Stimulated activated CD4-positive, alpha-beta T cell treated with anti-CD3 and anti-CD28 coated beads, Interleukin-15, amount 100 ng/mL, for 24 hours (primary cell): ENCODE measurements at regions not wholly inside any gene's neighbourhood (a gene's known extent, or its start where the extent isn't known, plus 50 kb on each side); places are given as distances from the start of the nearest gene placed in this dataset.
"Not testable (repeated sequence)": the region's sequence is repeated elsewhere in the genome, so short reads cannot be mapped to it uniquely, and the experiment has no call there.

Source experiments
- DNase-seq: peaks from one replicate; pipeline ENCODE4 v3.0.0-alpha.2; 2020

GRCh38 chr7:66413379-66414114, 208.4 kb downstream of the TPST1 start:
- DNase-seq: peak; percentile 90

DNA sequence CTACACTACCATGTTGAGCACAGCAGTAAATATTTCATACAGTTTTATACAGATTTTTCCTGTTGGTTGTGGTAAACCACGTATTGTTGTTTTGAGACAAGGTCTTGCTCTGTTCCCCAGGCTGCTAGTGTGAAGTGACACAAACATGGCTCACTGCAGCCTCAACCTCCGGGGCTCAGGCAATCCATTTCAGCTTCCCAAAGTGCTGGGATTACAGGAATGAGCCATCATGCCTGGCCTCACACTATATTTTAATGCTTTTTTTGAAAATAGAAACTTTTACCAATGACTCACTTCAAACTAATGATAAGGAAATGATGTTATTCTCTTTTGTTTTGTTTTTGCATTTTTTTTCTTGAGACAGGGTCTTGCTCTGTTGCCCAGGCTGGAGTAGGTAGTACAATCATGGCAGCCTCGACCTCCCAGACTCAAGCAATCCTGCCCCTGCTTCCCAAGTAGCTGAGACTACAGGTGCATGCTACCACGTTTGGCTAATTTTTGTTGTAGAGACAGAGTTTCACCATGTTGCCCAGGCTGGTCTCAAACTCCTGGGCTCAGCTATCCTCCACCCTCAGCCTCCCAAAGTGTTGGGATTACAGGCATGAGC, 210.6 kb downstream of the TPST1 start:
- DNase-seq: no peak

- no peak for DNase-seq
Measured at GRCh38 chr7:66418537-66418936, 210.1 kb upstream of the KCTD7 start.

- no peak for DNase-seq
Measured at GRCh38 chr7:66419210-66419609, 209.5 kb upstream of the KCTD7 start.

GRCh38 chr7:66421830-66422475, 206.7 kb upstream of the KCTD7 start:
- DNase-seq: no peak

GRCh38 chr7:66423729-66424128, 205.0 kb upstream of the KCTD7 start:
- DNase-seq: no peak

DNA sequence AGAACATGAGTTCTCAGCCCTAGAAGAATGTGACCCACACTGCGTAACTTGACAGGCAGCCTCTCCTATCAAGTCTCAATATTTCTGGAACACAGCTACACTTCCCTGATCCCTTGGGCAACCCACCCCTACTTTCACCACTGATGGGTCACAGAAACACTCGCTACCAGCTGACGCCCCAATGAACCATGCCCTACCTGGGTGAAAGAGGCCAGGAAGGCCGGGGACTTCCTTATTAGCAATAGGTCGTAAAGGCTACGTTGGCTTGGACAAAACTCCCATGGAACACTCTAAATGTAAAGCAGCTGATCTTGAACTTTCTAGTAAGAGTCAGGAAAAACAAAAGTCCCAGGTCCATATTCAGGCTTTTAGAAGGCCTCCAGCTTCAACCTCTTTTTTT, 202.3 kb upstream of the KCTD7 start:
- no peak for DNase-seq

- no peak for DNase-seq
Measured at GRCh38 chr7:66426996-66427395, 201.7 kb upstream of the KCTD7 start.

DNA sequence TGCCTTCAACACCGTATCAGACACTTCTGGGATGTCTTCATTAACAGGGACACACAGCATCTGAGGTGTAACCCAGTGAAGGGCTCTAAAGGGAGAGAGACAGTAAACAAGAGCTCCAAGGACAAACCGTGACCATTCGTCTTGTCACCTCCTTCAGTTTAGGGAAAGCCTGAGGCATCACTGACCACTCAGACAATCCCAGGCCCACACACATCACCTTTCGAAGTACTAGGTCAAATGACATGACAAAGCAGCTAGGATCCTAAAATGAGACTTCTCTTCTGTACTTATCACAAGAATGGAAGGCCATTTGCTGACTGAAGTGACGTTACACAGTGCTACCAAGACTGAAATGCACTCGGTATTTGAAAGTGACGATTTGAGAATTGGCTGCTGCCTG, 200.7 kb upstream of the KCTD7 start:
- DNase-seq: no peak

- no peak for DNase-seq
Measured at GRCh38 chr7:66429498-66430163, 199.1 kb upstream of the KCTD7 start.

DNA sequence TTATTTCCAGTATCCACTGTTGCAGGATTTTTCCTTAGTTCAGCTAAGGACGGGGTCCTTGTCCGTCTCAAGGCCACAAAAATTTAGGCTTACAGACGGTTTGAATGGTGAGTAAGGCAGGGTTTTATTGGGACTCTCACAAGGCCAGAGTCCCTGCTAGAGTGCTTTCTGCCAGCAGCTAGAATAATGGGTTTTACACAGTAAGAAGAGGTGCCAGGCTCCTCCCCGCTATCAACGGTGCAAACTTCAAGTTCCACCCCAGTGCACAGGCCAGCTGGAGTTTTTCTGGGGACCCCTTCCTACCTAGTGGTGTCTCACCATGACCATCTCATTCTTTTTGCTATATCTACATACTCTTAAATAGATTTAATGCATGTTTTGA, 198.5 kb upstream of the KCTD7 start:
- no peak for DNase-seq

DNA sequence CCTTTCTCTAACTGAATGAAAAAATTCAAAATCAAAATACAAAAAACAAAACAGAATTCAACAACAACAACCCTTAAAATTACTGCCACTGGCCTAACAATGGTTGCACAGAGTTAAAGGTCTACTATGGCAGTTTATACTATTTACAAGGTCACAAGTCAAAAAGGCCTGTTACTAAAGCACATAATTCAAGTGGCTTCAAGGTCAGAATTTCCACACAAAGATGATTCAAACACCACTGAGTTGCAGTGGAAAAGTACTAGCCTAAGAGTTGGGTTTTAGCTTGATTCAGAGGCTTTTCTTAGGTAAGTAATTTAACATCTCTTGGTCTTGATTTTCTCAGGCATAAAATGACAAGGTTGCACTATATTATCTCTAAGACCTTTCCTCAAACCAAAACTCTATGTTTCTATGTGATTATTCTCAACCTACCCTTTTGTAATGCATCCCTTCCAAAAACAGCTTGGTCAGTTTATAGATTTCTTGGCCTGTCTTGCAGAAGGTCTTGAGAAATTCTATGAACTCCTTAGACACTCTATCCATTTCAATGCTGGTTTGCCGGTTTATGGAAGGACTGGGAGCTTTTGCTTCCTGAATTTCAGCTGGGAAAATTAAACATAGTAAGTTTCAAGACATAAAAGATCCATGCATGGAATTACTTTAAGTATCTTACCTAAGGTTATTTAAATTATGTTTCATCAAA, 189.8 kb upstream of the KCTD7 start:
- not testable (repeated sequence) for DNase-seq

GRCh38 chr7:66442385-66442784, 186.3 kb upstream of the KCTD7 start:
- no peak for DNase-seq

- no peak for DNase-seq
Measured at GRCh38 chr7:66443946-66444345, 184.7 kb upstream of the KCTD7 start.

DNA sequence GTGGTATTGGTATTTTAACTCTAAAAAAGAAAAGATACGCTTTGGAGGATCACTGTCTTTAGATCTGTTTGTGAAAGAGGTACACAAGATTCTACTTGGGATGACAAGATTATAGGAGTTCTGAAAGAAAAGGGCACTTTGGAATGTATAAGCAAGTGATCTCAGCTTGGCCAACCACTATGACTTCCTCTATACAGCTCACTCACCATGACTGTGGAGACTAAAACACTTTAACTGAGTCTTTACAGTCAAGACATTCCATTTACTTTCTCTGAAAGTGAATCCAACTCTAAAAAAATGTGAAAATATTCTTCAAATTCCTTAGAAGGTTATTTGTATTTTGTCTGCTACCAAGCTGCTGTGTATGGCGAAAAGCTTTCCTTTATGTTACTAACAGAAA, 181.7 kb upstream of the KCTD7 start:
- not testable (repeated sequence) for DNase-seq

DNA sequence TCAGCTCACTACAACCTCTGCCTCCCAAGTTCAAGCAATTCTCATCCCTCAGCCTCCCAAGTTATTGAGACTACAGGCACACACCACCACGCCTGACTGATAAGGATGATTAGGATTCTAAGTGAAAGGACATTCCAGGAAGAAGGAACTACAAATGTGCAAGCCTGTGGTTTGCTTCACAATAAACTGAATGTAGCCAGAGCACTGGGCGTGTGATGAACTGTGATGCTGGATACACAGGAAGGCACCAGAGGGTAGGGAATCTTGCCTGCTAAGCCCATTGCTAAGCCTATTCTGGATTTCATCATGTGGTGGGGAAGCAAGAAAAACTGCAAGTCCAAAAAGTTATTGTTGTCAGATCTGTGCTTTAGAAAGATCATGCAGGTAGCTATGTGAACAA, 177.9 kb upstream of the KCTD7 start:
- DNase-seq: not testable (repeated sequence)

DNA sequence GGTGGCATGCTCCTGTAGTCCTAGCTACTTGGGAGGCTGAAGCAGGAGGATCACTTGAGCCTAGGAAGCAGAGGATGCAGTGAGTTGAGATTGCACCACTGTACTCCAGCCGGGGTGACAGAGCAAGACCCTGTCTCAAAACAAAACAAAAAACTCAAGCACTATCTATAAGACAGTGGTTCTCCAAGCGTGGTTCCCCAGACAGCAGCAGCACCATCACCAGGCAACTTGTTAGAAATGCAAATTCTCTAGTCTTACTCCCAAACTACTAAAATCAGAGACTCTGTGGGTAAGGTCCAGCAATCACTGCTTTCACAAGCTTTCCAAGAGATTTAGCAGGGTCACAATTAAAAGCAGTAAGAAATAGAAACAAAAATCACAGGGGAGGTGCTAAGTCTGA, 177.0 kb upstream of the KCTD7 start:
- not testable (repeated sequence) for DNase-seq

DNA sequence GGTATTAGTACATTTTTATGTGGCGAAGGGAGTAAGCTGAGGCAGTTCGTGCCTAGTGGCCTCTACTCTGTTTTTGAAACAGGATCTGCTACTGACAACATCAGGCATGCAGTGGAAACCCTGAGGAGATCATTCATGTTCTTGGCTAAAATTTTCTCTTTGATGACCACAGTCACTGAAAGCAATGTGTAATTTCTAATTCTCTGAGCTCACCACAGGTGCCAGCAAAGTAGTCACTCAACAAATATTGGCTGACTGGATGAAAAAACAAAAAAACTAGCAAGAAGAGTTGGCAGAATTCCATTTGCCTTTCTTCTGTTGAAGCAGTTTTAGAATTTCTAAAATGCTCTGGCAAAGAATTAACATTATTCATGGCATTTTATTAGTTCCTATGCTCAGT, 176.5 kb upstream of the KCTD7 start:
- no peak for DNase-seq

GRCh38 chr7:66453340-66453739, 175.3 kb upstream of the KCTD7 start:
- DNase-seq: no peak

DNA sequence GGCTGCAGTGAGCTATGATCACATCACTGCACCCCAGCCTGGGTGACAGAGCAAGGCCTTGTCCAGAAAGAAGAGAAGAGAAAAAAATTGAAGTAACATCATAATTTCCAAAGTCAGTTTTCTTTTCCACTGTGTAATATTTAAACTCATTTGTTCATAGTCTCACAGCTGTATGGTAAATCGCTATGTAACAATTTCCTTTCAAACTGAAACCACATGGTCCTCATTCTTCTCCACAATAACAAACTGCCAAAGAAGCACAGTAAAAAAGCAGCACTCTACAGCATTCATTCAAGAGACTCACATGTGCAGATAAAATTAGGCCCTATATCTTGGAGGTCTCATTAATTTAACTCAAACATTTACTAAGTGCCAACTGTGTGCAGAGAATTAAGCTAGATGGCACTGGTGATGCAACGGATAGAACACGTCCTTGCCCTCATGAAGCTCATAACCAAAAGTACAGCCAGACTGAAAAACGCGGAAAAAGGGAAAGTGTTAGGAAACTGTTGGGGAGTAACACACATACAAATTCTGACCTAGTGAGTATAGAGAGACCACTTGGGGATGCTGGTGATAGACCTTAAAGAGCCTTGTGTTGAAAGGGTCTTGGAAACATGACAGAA, 174.0 kb upstream of the KCTD7 start:
- DNase-seq: no peak

- DNase-seq: not testable (repeated sequence)
Measured at GRCh38 chr7:66455432-66455831, 173.2 kb upstream of the KCTD7 start.

- DNase-seq: not testable (repeated sequence)
Measured at GRCh38 chr7:66456431-66456830, 172.2 kb upstream of the KCTD7 start.

DNA sequence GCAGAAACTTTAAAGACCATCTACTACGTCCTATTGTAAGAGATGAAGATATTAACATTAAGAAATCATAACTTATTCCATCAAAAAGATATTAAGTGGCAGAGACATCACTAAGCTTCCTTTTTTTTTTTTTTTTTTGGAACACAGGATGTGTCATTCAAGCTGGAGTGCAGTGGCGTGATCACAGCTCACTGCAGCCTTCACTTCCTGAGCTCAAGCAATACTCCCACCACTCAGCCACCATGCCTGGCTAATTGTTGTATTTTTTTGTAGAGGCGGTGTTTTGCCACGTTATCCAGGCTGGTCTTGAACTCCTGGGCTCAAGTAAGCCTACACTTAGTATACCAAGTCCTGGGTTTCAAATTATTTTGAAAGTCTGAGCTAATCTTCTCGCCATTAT, 169.7 kb upstream of the KCTD7 start:
- DNase-seq: not testable (repeated sequence)
